ENCODE measurements at regions not wholly inside any gene's neighbourhood (a gene's known extent, or its start where the extent isn't known, plus 50 kb on each side); places are given as distances from the start of the nearest gene placed in this dataset.

DNA sequence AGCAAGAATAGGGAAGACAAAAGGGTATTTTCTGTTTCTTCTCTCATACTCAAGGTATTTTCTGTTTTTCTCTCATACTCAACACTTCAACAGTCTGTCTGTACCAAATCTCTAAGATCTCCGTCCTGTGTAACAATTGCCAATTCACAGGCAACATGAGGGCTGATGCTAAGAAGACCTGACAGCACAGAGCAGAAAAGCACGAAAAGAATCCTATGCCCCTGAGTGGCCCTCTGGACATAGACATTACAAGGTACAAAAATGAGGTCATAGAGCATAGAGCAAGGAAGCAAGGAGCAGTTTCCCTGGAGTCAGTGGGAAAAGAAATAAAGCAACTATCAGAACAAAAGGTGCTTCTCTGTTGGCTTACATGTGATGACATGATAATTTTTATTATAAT lies 1612.6 kb upstream of the CELF4 start:
- Histone ChIP-seq H3K36me3 (ENCODE audit: insufficient read depth, low read length) (no peaks in the 10 kb centered on the region), H3K4me3 (ENCODE audit: low read depth, low read length, poor library complexity, severe bottlenecking) (no peak overlapping the region), H3K4me2 (ENCODE audit: low read length) (no peak overlapping the region), H2AFZ (ENCODE audit: low read length) (no peak overlapping the region), H4K20me1 (ENCODE audit: insufficient read depth, low read length) (no peaks in the 10 kb centered on the region), H3K27ac (ENCODE audit: low read depth, low read length, poor library complexity, severe bottlenecking) (no peak overlapping the region), H3K9me3 (ENCODE audit: low read length) (no peaks in the 10 kb centered on the region), H3K9me2 (ENCODE audit: insufficient read depth, low read length) (no peaks in the 10 kb centered on the region), H3K79me2 (ENCODE audit: insufficient read depth, low read depth, low read length) (no peaks in the 10 kb centered on the region), H3K4me1 (ENCODE audit: insufficient read depth, low read length, poor library complexity, severe bottlenecking) (no peaks in the 10 kb centered on the region)
- intact Hi-C loops (cut with micrococcal nuclease; ENCODE audit: unreplicated experiment): no loop called here
- no TSS peak for BruUV-seq (replicated peaks)
- no peak for DNase-seq (ENCODE audit: low spot score)
- TF ChIP-seq, protein P1, sequence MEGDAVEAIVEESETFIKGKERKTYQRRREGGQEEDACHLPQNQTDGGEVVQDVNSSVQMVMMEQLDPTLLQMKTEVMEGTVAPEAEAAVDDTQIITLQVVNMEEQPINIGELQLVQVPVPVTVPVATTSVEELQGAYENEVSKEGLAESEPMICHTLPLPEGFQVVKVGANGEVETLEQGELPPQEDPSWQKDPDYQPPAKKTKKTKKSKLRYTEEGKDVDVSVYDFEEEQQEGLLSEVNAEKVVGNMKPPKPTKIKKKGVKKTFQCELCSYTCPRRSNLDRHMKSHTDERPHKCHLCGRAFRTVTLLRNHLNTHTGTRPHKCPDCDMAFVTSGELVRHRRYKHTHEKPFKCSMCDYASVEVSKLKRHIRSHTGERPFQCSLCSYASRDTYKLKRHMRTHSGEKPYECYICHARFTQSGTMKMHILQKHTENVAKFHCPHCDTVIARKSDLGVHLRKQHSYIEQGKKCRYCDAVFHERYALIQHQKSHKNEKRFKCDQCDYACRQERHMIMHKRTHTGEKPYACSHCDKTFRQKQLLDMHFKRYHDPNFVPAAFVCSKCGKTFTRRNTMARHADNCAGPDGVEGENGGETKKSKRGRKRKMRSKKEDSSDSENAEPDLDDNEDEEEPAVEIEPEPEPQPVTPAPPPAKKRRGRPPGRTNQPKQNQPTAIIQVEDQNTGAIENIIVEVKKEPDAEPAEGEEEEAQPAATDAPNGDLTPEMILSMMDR (conservative IDR thresholded peaks at IDR 0.05; ENCODE audit: low read length): no peak
- no peak for TF ChIP-seq EZH2phosphoT487 (IDR thresholded peaks at IDR 0.05; ENCODE audit: borderline replicate concordance, low read depth, low read length)
- ChIA-PET CTCF (ENCODE audit: unreplicated experiment) (no interaction called here), POLR2A (no interaction called here)

GRCh38 chr18:39172695-39173421 lies 1607.3 kb upstream of the CELF4 start:
- intact Hi-C loops (cut with micrococcal nuclease; ENCODE audit: unreplicated experiment): no loop called here
- Histone ChIP-seq H3K27ac (ENCODE audit: low read depth, low read length, poor library complexity, severe bottlenecking) (no peak overlapping the region), H3K79me2 (ENCODE audit: insufficient read depth, low read depth, low read length) (no peaks in the 10 kb centered on the region), H3K9me3 (ENCODE audit: low read length) (no peaks in the 10 kb centered on the region), H3K4me3 (ENCODE audit: low read depth, low read length, poor library complexity, severe bottlenecking) (no peak overlapping the region), H2AFZ (ENCODE audit: low read length) (no peak overlapping the region), H4K20me1 (ENCODE audit: insufficient read depth, low read length) (no peaks in the 10 kb centered on the region), H3K9me2 (ENCODE audit: insufficient read depth, low read length) (no peaks in the 10 kb centered on the region), H3K36me3 (ENCODE audit: insufficient read depth, low read length) (no peaks in the 10 kb centered on the region), H3K4me2 (ENCODE audit: low read length) (no peak overlapping the region), H3K4me1 (ENCODE audit: insufficient read depth, low read length, poor library complexity, severe bottlenecking) (no peaks in the 10 kb centered on the region)
- DNase-seq (ENCODE audit: low spot score): no peak
- ChIA-PET CTCF (ENCODE audit: unreplicated experiment) (no interaction called here), POLR2A (interaction anchor here (1.0 kb wide), 1 partner anchor 1289 kb away, joined by 3 read pairs; no protein-coding TSS in a partner anchor)
- TF ChIP-seq, protein P1 (conservative IDR thresholded peaks at IDR 0.05; ENCODE audit: low read length): no peak
- no peak for TF ChIP-seq EZH2phosphoT487 (IDR thresholded peaks at IDR 0.05; ENCODE audit: borderline replicate concordance, low read depth, low read length)
- no TSS peak for BruUV-seq (replicated peaks)

- Histone ChIP-seq H3K9me3 (ENCODE audit: low read length) (no peaks in the 10 kb centered on the region), H3K36me3 (ENCODE audit: insufficient read depth, low read length) (no peaks in the 10 kb centered on the region), H3K4me3 (ENCODE audit: low read depth, low read length, poor library complexity, severe bottlenecking) (no peak overlapping the region), H3K27ac (ENCODE audit: low read depth, low read length, poor library complexity, severe bottlenecking) (no peak overlapping the region), H3K9me2 (ENCODE audit: insufficient read depth, low read length) (no peaks in the 10 kb centered on the region), H3K79me2 (ENCODE audit: insufficient read depth, low read depth, low read length) (no peaks in the 10 kb centered on the region), H4K20me1 (ENCODE audit: insufficient read depth, low read length) (no peaks in the 10 kb centered on the region), H3K4me2 (ENCODE audit: low read length) (no peak overlapping the region), H3K4me1 (ENCODE audit: insufficient read depth, low read length, poor library complexity, severe bottlenecking) (no peaks in the 10 kb centered on the region), H2AFZ (ENCODE audit: low read length) (no peak overlapping the region)
- TF ChIP-seq, protein P1 (conservative IDR thresholded peaks at IDR 0.05; ENCODE audit: low read length): no peak
- TF ChIP-seq EZH2phosphoT487 (IDR thresholded peaks at IDR 0.05; ENCODE audit: borderline replicate concordance, low read depth, low read length): no peak
- BruUV-seq (replicated peaks): no TSS peak
- CTCF ChIA-PET (ENCODE audit: unreplicated experiment): no interaction called here
- POLR2A ChIA-PET: interaction anchor here (0.5 kb wide), 1 partner anchor 1395 kb away, joined by 3 read pairs; no protein-coding TSS in a partner anchor
- no peak for DNase-seq (ENCODE audit: low spot score)
- intact Hi-C loops (cut with micrococcal nuclease; ENCODE audit: unreplicated experiment): no loop called here
Observed at GRCh38 chr18:39168723-39169122, 1603.1 kb upstream of the CELF4 start.
